H1 (cell line): ENCODE measurements at regions not wholly inside any gene's neighbourhood (a gene's known extent, or its start where the extent isn't known, plus 50 kb on each side); places are given as distances from the start of the nearest gene placed in this dataset.

Experiments used
- CTCF ChIP-seq, 3 experiments: IDR thresholded peaks; 1 replicate in 2 of 3; 2 replicates in 1 of 3; pipeline versions ENCODE4 v1.5.1 to v1.6.1; 2011; ENCODE audit warnings: low read length in 3 of 3, mild to moderate bottlenecking in 3 of 3, inconsistent platforms in 2 of 3, low read depth in 1 of 3, moderate library complexity in 1 of 3; ENCODE audit not compliant: insufficient read depth in 1 of 3; ENCODE audit errors: control extremely low read depth in 1 of 3
- EZH2 ChIP-seq: fragments of 200-600 bp; sonication (generic); IDR thresholded peaks from 2 replicates; pipeline ENCODE4 v1.7.1; 2012; ENCODE audit warnings: low read depth, mild to moderate bottlenecking, moderate library complexity, low read length, inconsistent platforms; ENCODE audit not compliant: severe bottlenecking
- JUN ChIP-seq: IDR thresholded peaks from 2 replicates; pipeline ENCODE4 v1.6.1; 2011; ENCODE audit warnings: low read depth, mild to moderate bottlenecking, improper control_type of control experiment, low read length
- POLR2A ChIP-seq, 2 experiments: IDR thresholded peaks; 1 replicate in 1 of 2; 2 replicates in 1 of 2; pipeline ENCODE4 v1.6.1; 2011; ENCODE audit warnings: low read depth in 2 of 2, low read length in 2 of 2, mild to moderate bottlenecking in 2 of 2; ENCODE audit errors: control extremely low read depth in 1 of 2
- POLR2AphosphoS5 ChIP-seq: IDR thresholded peaks from 2 replicates; pipeline ENCODE4 v1.6.1; 2011; ENCODE audit warnings: low read depth, low read length

- TF ChIP-seq POLR2AphosphoS5 (no peak), CTCF (IDR thresholded peaks at IDR 0.05; ENCODE audit: control extremely low read depth in 1 of 3, insufficient read depth in 1 of 3, low read depth in 1 of 3, low read length in 3 of 3) (no peak), POLR2A (IDR thresholded peaks at IDR 0.05; ENCODE audit: control extremely low read depth in 1 of 2, low read depth in 2 of 2, low read length in 2 of 2) (no peak), JUN (no peak), EZH2 (no peak)
These were observed 125.6 kb downstream of the CDC5L start for GRCh38 chr6:44512868-44513741.
